ENCODE measurements at regions not wholly inside any gene's neighbourhood (a gene's known extent, or its start where the extent isn't known, plus 50 kb on each side); places are given as distances from the start of the nearest gene placed in this dataset.

DNA sequence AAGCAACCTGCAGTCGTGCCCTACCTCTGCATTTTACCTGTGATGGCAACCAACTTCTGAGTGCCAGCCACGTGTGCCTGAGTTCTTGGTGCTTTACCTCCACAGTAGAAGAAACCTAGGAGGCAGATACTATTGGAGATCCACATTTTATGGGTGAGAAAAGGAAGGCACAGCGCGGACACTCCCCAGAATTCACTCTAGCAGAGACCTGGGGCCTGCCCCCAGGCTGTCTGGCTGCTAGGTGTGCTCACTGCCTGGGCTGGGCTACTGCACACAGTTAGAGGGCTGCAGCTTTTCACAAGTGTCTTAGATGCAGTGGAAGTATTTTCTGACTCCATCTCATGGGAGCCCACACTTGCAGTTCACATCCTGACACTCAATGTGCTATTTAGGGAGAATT is 598.8 kb upstream of the ADAMTS16 start:
- no peak overlapping the region for H3K4me3 Mint-ChIP-seq
- H3K9me3 Mint-ChIP-seq: peaks cover 6% of the 10 kb centered on the region
- H3K36me3 Mint-ChIP-seq (ENCODE audit: insufficient read depth): no peaks in the 10 kb centered on the region
- no peaks in the 10 kb centered on the region for H3K4me1 Mint-ChIP-seq (ENCODE audit: low read depth)
- ATAC-seq: no peak
- no peaks in the 10 kb centered on the region for H3K27me3 Mint-ChIP-seq (ENCODE audit: low read depth)
- DNase-seq: no peak

DNA sequence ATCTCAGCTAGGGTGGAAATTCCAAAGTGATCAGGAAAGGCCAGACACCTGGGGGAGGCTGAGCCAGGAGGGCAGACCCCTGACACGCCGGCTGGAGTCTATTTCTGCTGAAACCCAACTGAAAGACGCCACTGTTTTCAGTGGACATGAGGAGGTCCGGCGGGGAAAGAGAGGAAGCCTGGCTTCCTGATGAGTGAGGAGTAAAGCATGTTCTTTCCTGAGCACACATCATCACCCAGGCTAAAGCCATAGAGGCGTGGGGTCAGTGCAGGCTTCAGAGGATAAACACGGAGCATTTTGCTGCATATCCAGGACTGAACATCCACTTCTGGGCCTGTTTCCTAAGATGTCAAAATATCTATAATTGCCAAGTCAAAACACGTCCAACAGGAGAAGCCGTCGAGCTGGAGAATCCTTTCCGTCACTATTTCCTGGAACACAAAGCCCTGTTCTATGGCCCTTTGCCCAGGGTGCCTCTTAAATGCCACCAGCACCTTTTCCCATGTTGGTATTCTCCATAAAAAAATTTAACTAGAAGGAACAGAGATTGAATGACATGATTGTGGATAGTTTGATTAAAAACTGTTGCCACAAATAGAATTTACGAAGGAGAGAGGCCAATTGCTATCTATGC is 597.9 kb upstream of the ADAMTS16 start:
- H3K4me3 Mint-ChIP-seq: no peak overlapping the region
- ATAC-seq: no peak
- no peaks in the 10 kb centered on the region for H3K36me3 Mint-ChIP-seq (ENCODE audit: insufficient read depth)
- no peaks in the 10 kb centered on the region for H3K27me3 Mint-ChIP-seq (ENCODE audit: low read depth)
- no peaks in the 10 kb centered on the region for H3K4me1 Mint-ChIP-seq (ENCODE audit: low read depth)
- H3K9me3 Mint-ChIP-seq: peaks cover 6% of the 10 kb centered on the region
- DNase-seq: no peak

DNA sequence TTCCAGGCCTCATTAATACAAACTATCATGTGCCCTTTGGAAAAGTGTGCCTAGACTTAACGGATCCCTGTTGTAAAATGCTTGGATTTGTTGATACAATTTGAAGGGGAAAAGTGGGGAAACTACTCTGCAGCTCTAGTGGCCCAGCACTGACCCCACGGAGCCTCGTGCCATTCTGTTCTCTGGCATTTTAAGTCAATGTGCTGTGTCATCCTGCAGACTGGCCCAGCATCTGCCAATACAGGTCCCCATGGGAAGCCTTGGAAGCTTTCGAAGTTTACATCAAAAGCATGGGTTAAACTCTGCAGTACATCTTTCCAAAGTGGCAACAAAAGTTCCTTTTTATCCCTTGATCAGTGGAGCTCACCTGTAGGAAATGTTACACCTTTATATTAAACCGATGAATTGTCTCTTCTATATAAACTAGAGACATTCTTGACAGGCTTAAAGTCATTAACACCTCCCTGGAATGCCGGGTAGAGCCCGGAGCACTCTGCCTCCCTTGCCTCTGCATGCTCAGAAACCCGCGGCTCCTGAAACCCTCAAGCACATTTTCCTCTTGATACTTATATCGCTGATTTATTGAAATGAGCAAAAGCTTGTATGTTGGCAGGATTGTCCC is 596.0 kb upstream of the ADAMTS16 start:
- H3K27me3 Mint-ChIP-seq (ENCODE audit: low read depth): no peaks in the 10 kb centered on the region
- no peaks in the 10 kb centered on the region for H3K36me3 Mint-ChIP-seq (ENCODE audit: insufficient read depth)
- no peaks in the 10 kb centered on the region for H3K4me1 Mint-ChIP-seq (ENCODE audit: low read depth)
- ATAC-seq (no peak), DNase-seq (no peak)
- peaks cover 3% of the 10 kb centered on the region for H3K9me3 Mint-ChIP-seq
- H3K4me3 Mint-ChIP-seq: no peak overlapping the region

DNA sequence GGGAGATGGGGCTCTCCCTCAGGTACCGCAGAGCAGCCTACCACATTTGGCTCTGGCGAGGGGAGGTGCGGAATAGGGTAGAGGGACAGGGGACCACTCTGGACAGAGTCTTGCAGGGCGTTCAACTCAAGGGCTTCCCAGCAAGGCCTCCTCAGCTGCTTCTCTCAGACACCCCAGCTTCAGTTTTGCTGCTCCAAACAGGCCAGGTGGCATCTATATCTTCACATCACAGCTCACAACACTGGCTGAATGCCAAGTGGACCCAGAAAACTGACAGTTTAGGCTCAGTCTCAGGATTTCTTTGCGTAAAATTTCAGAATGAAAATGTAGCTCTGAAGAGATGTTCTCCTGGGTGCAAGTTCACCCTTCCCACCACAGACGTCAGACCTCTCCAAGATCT is 592.6 kb upstream of the ADAMTS16 start:
- DNase-seq (no peak), ATAC-seq (no peak)
- no peaks in the 10 kb centered on the region for H3K27me3 Mint-ChIP-seq (ENCODE audit: low read depth)
- peaks cover 6% of the 10 kb centered on the region for H3K9me3 Mint-ChIP-seq
- H3K4me1 Mint-ChIP-seq (ENCODE audit: low read depth): no peaks in the 10 kb centered on the region
- H3K4me3 Mint-ChIP-seq: no peak overlapping the region
- no peaks in the 10 kb centered on the region for H3K36me3 Mint-ChIP-seq (ENCODE audit: insufficient read depth)

DNA sequence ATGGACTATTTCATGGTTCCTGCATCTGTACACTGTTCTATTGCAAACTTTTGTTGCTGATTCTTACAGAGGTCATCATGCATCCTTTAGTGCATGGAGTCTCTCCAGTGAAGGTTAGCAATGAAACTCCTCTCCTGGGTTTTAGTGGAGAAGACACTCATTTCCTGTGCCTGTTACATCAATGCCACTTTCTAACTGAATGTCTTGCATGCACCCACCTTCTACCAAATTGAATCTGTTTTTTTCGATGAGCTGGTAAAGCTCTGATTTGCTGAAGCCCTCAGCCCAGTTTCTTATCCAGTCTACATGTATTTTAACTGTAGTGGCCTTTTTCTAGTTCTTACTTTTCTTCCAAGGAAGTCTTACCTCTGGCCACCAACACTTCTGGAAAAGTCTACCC is 591.8 kb upstream of the ADAMTS16 start:
- Mint-ChIP-seq H3K4me1 (ENCODE audit: low read depth) (no peaks in the 10 kb centered on the region), H3K9me3 (peaks cover 5% of the 10 kb centered on the region), H3K4me3 (no peak overlapping the region), H3K36me3 (ENCODE audit: insufficient read depth) (no peaks in the 10 kb centered on the region), H3K27me3 (ENCODE audit: low read depth) (no peaks in the 10 kb centered on the region)
- no peak for DNase-seq
- ATAC-seq: no peak

DNA sequence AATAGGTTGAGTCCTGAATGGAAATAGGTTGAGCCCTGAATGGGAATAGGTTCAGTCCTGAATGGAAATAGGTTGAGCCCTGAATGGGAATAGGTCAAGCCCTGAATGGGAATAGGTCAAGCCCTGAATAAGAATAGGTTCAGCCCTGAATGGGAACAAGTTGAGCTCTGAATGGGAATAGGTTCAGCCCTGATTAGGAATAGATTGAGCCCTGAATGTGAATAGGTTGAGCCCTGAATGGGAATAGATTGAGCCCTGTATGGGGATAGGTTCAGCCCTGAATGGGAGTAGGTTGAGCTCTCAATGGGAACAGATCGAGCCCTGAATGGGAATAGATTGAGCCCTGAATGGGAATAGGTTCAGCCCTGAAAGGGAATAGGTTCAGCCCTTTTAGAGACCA is 590.8 kb upstream of the ADAMTS16 start:
- Mint-ChIP-seq H3K36me3 (ENCODE audit: insufficient read depth) (no peaks in the 10 kb centered on the region), H3K9me3 (peaks cover 3% of the 10 kb centered on the region), H3K4me1 (ENCODE audit: low read depth) (no peaks in the 10 kb centered on the region), H3K4me3 (no peak overlapping the region), H3K27me3 (ENCODE audit: low read depth) (no peaks in the 10 kb centered on the region)
- ATAC-seq (no peak), DNase-seq (no peak)

DNA sequence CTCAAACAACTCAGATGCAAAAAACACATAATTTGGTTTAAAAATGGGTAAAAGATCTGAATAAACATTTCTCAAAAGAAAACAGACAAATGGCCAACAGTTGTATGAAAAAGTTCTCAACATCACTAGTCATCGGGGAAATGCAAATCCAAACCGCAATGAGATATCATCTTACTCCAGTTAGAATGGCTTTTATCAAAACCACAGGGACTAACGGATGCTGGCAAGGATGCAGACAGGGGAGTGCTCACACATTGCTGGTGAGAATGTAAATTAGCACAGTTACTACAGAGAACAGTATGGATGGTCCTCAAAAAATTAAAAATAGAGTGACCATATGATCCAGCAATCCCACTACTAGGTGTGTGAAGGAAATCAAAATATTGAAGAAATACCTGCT is 589.1 kb upstream of the ADAMTS16 start:
- no peak for ATAC-seq
- Mint-ChIP-seq H3K4me1 (ENCODE audit: low read depth) (no peaks in the 10 kb centered on the region), H3K27me3 (ENCODE audit: low read depth) (no peaks in the 10 kb centered on the region), H3K36me3 (ENCODE audit: insufficient read depth) (no peaks in the 10 kb centered on the region), H3K4me3 (no peak overlapping the region), H3K9me3 (peaks cover 3% of the 10 kb centered on the region)
- DNase-seq: no peak

DNA sequence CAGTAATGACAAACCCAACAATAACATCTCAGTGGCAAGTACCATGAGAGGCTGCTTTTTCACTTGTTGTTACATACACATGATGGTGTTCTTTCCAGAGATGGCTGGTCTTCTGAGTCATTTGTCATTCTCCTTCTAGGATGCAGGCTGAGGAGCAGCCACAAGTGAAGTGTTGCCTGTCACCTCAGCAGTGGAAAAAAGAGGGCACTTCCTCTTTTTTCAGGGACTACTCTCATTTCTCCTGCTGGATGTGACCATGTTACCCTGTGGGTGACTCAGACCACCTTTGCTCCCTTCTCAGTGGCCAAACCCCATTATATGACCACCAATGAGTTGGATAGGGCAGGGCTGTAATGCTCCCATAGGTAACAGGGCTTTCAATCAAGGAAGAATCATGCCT is 587.0 kb upstream of the ADAMTS16 start:
- H3K27me3 Mint-ChIP-seq (ENCODE audit: low read depth): no peaks in the 10 kb centered on the region
- H3K36me3 Mint-ChIP-seq (ENCODE audit: insufficient read depth): no peaks in the 10 kb centered on the region
- ATAC-seq (no peak), DNase-seq (no peak)
- H3K4me3 Mint-ChIP-seq: no peak overlapping the region
- H3K4me1 Mint-ChIP-seq (ENCODE audit: low read depth): no peaks in the 10 kb centered on the region
- H3K9me3 Mint-ChIP-seq: peaks cover 13% of the 10 kb centered on the region

DNA sequence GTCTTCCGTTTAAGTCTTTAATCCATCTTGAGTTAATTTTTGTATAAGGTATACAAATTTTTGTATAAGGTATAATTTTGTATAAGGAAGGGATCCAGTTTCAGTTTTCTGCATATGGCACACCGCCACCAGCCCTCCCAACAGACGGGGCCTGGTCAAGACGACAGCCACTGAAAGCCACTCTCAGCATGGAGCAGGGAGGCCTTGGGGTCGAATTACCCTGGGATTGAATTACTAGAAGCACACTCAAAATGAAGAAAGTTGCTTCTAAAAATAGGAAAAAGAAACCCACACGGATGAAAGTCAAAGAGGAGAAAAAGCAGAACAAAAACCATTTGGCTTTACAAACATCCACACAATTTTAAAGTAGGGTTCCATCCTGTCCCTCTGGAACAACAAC is 586.2 kb upstream of the ADAMTS16 start:
- no peak for ATAC-seq
- H3K27me3 Mint-ChIP-seq (ENCODE audit: low read depth): no peaks in the 10 kb centered on the region
- no peak for DNase-seq
- no peak overlapping the region for H3K4me3 Mint-ChIP-seq
- no peaks in the 10 kb centered on the region for H3K4me1 Mint-ChIP-seq (ENCODE audit: low read depth)
- H3K36me3 Mint-ChIP-seq (ENCODE audit: insufficient read depth): no peaks in the 10 kb centered on the region
- H3K9me3 Mint-ChIP-seq: peaks cover 13% of the 10 kb centered on the region

DNA sequence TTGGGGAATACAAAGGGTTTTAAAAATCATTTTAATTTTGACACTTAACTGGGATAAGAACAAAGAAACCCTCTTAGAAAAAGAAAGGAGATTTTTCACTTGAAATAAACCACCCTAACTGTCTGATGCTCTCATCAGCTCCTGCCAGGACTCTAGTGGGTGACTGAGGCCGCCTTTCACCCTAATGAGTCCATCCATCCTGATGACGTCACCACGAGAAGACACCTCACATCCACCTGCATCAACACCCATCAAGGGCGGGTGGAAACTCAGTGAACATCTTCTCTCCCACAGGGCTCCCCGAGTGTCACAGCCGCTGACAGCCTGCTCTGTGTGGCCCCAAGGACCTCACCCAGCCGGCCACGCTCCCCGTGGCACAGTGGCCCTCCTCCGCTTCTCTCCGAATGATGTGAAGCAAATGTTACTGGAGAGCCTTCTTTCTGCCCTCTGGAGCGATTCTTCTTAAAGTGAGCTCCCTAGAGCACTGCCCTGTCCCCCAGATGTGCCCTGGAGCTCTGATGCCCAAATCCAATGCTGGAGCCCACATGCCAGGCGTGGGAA is 584.3 kb upstream of the ADAMTS16 start:
- ATAC-seq (no peak), DNase-seq (no peak)
- Mint-ChIP-seq H3K9me3 (peaks cover 10% of the 10 kb centered on the region), H3K27me3 (ENCODE audit: low read depth) (no peaks in the 10 kb centered on the region), H3K4me3 (no peak overlapping the region), H3K4me1 (ENCODE audit: low read depth) (no peaks in the 10 kb centered on the region), H3K36me3 (ENCODE audit: insufficient read depth) (no peaks in the 10 kb centered on the region)

DNA sequence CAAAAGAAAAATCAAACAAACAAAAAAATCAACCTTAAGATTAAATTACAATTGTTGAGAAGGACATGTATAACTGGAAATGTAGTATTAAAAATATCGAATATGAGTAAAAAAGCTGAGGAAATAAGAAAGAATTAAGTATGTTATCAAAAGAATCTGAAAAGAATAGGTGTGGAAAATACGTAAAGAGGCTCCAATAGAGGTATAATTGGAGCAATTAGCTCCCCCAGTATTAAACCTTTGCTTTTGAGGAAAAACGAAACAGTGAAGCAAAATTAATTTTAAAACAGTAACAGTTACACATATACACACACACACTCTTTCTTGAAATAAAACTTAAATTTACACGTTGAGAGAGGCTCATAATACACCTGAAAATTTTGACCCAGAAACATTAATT is 578.7 kb upstream of the ADAMTS16 start:
- ATAC-seq (no peak), DNase-seq (no peak)
- H3K9me3 Mint-ChIP-seq: peaks cover 24% of the 10 kb centered on the region
- no peak overlapping the region for H3K4me3 Mint-ChIP-seq
- no peaks in the 10 kb centered on the region for H3K36me3 Mint-ChIP-seq (ENCODE audit: insufficient read depth)
- H3K4me1 Mint-ChIP-seq (ENCODE audit: low read depth): no peaks in the 10 kb centered on the region
- H3K27me3 Mint-ChIP-seq (ENCODE audit: low read depth): no peaks in the 10 kb centered on the region

DNA sequence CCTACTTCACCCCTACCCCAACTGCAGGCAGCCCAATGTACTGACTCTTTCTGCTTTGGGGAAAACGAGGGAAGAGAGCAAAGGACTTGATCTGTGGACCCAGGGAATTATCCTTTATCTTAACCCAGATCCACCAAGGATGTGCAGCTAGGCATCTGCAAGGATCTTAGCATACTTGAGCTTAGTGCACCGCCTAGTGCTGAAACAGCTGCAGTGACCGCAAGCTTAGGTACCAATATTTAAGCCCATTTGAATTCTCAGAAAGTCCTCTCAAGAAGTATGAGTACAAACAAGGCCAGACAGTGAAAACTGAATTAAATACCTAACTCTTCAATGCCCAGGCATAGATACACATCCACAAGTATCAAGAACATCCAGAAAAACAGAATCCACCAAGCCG is 576.7 kb upstream of the ADAMTS16 start:
- DNase-seq (no peak), ATAC-seq (no peak)
- Mint-ChIP-seq H3K27me3 (ENCODE audit: low read depth) (no peaks in the 10 kb centered on the region), H3K9me3 (peaks cover 20% of the 10 kb centered on the region), H3K36me3 (ENCODE audit: insufficient read depth) (no peaks in the 10 kb centered on the region), H3K4me3 (no peak overlapping the region), H3K4me1 (ENCODE audit: low read depth) (no peaks in the 10 kb centered on the region)

DNA sequence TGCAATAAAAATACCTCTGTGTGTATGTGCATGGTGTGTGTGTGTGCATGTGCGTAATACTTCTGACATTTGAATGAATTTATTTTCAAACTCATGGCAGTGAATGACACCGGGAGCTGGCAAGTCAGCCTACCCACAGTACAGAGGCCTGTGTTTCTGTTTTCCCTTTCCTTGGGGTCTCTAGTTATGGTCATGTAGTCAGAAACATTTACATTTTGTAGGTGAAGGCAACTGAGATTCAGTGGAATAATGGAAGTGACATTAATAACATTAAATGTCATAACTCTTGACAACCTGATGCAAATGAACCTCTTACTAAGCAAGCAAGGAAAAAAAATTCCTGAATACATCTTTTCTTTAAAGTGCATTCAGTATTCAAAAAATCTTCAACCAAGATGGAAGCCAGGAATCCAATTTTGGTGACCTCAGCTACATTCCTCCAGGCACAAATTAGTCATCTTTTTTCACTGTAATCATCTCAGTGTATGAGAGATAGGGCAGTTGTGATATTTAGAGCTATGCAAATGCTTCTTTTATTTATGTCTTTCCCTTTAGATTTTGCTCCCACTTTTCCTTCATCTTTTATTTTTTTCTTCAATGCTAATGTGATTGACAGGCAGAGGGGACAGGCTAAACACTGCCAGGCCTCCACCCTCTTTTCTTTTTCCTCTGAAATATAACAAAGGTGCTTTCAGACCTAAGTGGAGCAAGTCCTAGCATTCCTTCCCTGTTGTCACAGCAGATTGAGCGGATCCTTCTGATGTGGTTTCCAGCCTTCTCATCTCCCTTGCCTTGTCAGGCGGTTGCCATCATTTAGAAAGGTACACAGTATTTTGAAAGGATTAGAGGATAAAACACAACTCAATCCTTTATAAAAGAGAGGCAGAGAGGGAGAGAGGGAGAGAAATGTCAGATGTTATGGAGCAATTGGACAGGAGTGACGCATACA is 569.8 kb upstream of the ADAMTS16 start:
- ATAC-seq (no peak), DNase-seq (no peak)
- peaks cover 21% of the 10 kb centered on the region for H3K9me3 Mint-ChIP-seq
- H3K27me3 Mint-ChIP-seq (ENCODE audit: low read depth): no peaks in the 10 kb centered on the region
- H3K36me3 Mint-ChIP-seq (ENCODE audit: insufficient read depth): no peaks in the 10 kb centered on the region
- no peak overlapping the region for H3K4me3 Mint-ChIP-seq
- no peaks in the 10 kb centered on the region for H3K4me1 Mint-ChIP-seq (ENCODE audit: low read depth)

DNA sequence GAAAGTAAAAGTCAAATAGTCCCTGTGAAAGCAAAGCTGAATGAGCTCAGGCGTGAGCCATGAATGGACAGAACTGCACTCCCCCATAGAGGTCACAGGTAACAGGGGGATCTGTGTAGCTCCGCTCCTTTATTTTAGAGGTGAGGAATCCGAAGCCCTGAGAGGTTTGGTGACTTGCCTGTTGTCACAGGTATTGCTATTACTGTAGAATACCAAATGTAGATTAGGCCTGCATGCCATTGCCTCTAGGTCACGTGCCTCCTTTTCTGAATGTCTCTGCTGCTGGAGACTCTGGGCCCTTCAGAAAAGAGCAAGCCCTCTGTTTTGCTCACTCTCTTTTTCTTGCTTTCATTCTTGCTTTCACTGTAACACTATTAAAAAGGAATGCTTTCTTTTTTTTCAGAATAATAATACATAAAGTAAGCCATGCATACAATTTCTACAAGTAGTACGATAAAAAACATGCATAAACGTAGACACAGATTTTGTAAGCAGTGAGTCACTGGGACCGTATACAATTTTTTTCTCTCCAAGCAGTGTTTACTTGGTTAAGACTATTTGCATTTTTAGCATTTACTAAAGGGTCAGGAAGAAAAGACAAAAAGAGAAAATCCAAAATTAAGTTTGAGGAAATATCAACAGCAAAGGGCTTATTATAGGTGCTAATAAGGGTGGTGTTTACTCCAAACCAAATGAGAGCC is 568.7 kb upstream of the ADAMTS16 start:
- DNase-seq: no peak
- Mint-ChIP-seq H3K9me3 (peaks cover 21% of the 10 kb centered on the region), H3K4me3 (no peak overlapping the region), H3K36me3 (ENCODE audit: insufficient read depth) (no peaks in the 10 kb centered on the region), H3K4me1 (ENCODE audit: low read depth) (no peaks in the 10 kb centered on the region), H3K27me3 (ENCODE audit: low read depth) (no peaks in the 10 kb centered on the region)
- no peak for ATAC-seq
